HEK293 (cell line): ENCODE measurements at regions not wholly inside any gene's neighbourhood (a gene's known extent, or its start where the extent isn't known, plus 50 kb on each side); places are given as distances from the start of the nearest gene placed in this dataset.

Source experiments
- TRIM28 ChIP-seq: IDR thresholded peaks from 2 replicates; pipeline ENCODE4 v1.6.1; 2011; ENCODE audit warnings: low read length, control low read depth, borderline replicate concordance
- YY1 ChIP-seq: fragments of 450-650 bp; formaldehyde crosslinking; IDR thresholded peaks from 2 replicates; pipeline ENCODE4 v1.5.1; 2018; ENCODE audit warnings: missing biosample characterization, missing genetic modification characterization
- ZBTB7A ChIP-seq: fragments of 450-650 bp; formaldehyde crosslinking; IDR thresholded peaks from 2 replicates; pipeline ENCODE4 v1.5.1; 2016; ENCODE audit warnings: low read depth, missing biosample characterization, missing genetic modification characterization
- ZNF133 ChIP-seq: fragments of 450-650 bp; formaldehyde crosslinking; IDR thresholded peaks from 2 replicates; pipeline ENCODE4 v1.5.1; 2016; ENCODE audit warnings: missing biosample characterization, missing genetic modification characterization
- ZNF175 ChIP-seq: fragments of 450-650 bp; formaldehyde crosslinking; IDR thresholded peaks from 2 replicates; pipeline ENCODE4 v1.5.1; 2016; ENCODE audit warnings: missing biosample characterization, missing genetic modification characterization
- ZNF510 ChIP-seq: fragments of 450-650 bp; formaldehyde crosslinking; IDR thresholded peaks from 2 replicates; pipeline ENCODE4 v1.5.1; 2018; ENCODE audit warnings: mild to moderate bottlenecking, missing genetic modification characterization, missing biosample characterization; ENCODE audit not compliant: insufficient replicate concordance
- ZNF585B ChIP-seq: fragments of 450-650 bp; formaldehyde crosslinking; IDR thresholded peaks from 2 replicates; pipeline ENCODE4 v1.5.1; 2016; ENCODE audit warnings: missing biosample characterization, missing genetic modification characterization
- ZNF623 ChIP-seq: fragments of 450-650 bp; formaldehyde crosslinking; IDR thresholded peaks from 2 replicates; pipeline ENCODE4 v1.5.1; 2016; ENCODE audit warnings: missing biosample characterization, missing genetic modification characterization
- TF ChIP-seq, protein P1 (sequence below): fragments of 450-650 bp; formaldehyde crosslinking; IDR thresholded peaks from 2 replicates; pipeline ENCODE4 v1.5.1; 2016; ENCODE audit warnings: missing biosample characterization, missing genetic modification characterization
- TF ChIP-seq, protein P2 (sequence below): sonication (generic); formaldehyde crosslinking; IDR thresholded peaks from 2 replicates; pipeline ENCODE4 v1.8.1; 2022; ENCODE audit warnings: mild to moderate bottlenecking, moderate library complexity, missing genetic modification reagents
- TF ChIP-seq, protein P3 (sequence below): fragments of 450-650 bp; formaldehyde crosslinking; IDR thresholded peaks from 2 replicates; pipeline ENCODE4; 2016; ENCODE audit warnings: missing biosample characterization, missing genetic modification characterization
- TF ChIP-seq, protein P4 (sequence below): fragments of 450-650 bp; formaldehyde crosslinking; IDR thresholded peaks from 2 replicates; pipeline ENCODE4 v1.5.1; 2016; ENCODE audit warnings: missing biosample characterization, missing genetic modification characterization
- TF ChIP-seq, protein P5 (sequence below): fragments of 450-650 bp; IDR thresholded peaks from 2 replicates; pipeline ENCODE4 v1.5.1; 2018; ENCODE audit warnings: missing biosample characterization, mild to moderate bottlenecking, missing genetic modification characterization
- TF ChIP-seq, protein P6 (sequence below): fragments of 450-650 bp; formaldehyde crosslinking; IDR thresholded peaks from 2 replicates; pipeline ENCODE4 v1.5.1; 2016; ENCODE audit warnings: missing biosample characterization, missing genetic modification characterization

GRCh38 chr1:83515578-83516154 is 483.3 kb downstream of the TTLL7 start:
- TF ChIP-seq, protein P1, sequence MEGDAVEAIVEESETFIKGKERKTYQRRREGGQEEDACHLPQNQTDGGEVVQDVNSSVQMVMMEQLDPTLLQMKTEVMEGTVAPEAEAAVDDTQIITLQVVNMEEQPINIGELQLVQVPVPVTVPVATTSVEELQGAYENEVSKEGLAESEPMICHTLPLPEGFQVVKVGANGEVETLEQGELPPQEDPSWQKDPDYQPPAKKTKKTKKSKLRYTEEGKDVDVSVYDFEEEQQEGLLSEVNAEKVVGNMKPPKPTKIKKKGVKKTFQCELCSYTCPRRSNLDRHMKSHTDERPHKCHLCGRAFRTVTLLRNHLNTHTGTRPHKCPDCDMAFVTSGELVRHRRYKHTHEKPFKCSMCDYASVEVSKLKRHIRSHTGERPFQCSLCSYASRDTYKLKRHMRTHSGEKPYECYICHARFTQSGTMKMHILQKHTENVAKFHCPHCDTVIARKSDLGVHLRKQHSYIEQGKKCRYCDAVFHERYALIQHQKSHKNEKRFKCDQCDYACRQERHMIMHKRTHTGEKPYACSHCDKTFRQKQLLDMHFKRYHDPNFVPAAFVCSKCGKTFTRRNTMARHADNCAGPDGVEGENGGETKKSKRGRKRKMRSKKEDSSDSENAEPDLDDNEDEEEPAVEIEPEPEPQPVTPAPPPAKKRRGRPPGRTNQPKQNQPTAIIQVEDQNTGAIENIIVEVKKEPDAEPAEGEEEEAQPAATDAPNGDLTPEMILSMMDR (tag by site-specific recombination): no peak
- TF ChIP-seq ZNF623 (tag by site-specific recombination) (no peak), YY1 (tag by site-specific recombination) (no peak), ZNF133 (tag by site-specific recombination) (no peak), ZNF585B (tag by site-specific recombination) (no peak), ZNF175 (no peak), ZNF510 (tag by site-specific recombination) (no peak), TRIM28 (no peak), ZBTB7A (tag by site-specific recombination) (no peak)
- TF ChIP-seq, protein P2, sequence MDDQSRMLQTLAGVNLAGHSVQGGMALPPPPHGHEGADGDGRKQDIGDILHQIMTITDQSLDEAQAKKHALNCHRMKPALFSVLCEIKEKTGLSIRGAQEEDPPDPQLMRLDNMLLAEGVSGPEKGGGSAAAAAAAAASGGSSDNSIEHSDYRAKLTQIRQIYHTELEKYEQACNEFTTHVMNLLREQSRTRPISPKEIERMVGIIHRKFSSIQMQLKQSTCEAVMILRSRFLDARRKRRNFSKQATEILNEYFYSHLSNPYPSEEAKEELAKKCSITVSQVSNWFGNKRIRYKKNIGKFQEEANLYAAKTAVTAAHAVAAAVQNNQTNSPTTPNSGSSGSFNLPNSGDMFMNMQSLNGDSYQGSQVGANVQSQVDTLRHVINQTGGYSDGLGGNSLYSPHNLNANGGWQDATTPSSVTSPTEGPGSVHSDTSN: no peak
- TF ChIP-seq, protein P3, sequence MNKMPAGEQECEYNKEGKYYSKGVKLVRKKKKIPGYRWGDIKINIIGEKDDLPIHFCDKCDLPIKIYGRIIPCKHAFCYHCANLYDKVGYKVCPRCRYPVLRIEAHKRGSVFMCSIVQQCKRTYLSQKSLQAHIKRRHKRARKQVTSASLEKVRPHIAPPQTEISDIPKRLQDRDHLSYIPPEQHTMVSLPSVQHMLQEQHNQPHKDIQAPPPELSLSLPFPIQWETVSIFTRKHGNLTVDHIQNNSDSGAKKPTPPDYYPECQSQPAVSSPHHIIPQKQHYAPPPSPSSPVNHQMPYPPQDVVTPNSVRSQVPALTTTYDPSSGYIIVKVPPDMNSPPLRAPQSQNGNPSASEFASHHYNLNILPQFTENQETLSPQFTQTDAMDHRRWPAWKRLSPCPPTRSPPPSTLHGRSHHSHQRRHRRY: no peak
- TF ChIP-seq, protein P4, sequence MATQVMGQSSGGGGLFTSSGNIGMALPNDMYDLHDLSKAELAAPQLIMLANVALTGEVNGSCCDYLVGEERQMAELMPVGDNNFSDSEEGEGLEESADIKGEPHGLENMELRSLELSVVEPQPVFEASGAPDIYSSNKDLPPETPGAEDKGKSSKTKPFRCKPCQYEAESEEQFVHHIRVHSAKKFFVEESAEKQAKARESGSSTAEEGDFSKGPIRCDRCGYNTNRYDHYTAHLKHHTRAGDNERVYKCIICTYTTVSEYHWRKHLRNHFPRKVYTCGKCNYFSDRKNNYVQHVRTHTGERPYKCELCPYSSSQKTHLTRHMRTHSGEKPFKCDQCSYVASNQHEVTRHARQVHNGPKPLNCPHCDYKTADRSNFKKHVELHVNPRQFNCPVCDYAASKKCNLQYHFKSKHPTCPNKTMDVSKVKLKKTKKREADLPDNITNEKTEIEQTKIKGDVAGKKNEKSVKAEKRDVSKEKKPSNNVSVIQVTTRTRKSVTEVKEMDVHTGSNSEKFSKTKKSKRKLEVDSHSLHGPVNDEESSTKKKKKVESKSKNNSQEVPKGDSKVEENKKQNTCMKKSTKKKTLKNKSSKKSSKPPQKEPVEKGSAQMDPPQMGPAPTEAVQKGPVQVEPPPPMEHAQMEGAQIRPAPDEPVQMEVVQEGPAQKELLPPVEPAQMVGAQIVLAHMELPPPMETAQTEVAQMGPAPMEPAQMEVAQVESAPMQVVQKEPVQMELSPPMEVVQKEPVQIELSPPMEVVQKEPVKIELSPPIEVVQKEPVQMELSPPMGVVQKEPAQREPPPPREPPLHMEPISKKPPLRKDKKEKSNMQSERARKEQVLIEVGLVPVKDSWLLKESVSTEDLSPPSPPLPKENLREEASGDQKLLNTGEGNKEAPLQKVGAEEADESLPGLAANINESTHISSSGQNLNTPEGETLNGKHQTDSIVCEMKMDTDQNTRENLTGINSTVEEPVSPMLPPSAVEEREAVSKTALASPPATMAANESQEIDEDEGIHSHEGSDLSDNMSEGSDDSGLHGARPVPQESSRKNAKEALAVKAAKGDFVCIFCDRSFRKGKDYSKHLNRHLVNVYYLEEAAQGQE (tag by site-specific recombination): no peak
- TF ChIP-seq, protein P5, sequence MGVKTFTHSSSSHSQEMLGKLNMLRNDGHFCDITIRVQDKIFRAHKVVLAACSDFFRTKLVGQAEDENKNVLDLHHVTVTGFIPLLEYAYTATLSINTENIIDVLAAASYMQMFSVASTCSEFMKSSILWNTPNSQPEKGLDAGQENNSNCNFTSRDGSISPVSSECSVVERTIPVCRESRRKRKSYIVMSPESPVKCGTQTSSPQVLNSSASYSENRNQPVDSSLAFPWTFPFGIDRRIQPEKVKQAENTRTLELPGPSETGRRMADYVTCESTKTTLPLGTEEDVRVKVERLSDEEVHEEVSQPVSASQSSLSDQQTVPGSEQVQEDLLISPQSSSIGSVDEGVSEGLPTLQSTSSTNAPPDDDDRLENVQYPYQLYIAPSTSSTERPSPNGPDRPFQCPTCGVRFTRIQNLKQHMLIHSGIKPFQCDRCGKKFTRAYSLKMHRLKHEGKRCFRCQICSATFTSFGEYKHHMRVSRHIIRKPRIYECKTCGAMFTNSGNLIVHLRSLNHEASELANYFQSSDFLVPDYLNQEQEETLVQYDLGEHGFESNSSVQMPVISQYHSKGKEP: no peak
- TF ChIP-seq, protein P6, sequence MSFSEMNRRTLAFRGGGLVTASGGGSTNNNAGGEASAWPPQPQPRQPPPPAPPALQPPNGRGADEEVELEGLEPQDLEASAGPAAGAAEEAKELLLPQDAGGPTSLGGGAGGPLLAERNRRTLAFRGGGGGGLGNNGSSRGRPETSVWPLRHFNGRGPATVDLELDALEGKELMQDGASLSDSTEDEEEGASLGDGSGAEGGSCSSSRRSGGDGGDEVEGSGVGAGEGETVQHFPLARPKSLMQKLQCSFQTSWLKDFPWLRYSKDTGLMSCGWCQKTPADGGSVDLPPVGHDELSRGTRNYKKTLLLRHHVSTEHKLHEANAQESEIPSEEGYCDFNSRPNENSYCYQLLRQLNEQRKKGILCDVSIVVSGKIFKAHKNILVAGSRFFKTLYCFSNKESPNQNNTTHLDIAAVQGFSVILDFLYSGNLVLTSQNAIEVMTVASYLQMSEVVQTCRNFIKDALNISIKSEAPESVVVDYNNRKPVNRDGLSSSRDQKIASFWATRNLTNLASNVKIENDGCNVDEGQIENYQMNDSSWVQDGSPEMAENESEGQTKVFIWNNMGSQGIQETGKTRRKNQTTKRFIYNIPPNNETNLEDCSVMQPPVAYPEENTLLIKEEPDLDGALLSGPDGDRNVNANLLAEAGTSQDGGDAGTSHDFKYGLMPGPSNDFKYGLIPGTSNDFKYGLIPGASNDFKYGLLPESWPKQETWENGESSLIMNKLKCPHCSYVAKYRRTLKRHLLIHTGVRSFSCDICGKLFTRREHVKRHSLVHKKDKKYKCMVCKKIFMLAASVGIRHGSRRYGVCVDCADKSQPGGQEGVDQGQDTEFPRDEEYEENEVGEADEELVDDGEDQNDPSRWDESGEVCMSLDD (tag by site-specific recombination): no peak
